ENCODE measurements at regions not wholly inside any gene's neighbourhood (a gene's known extent, or its start where the extent isn't known, plus 50 kb on each side); places are given as distances from the start of the nearest gene placed in this dataset.
"Not testable (repeated sequence)": the region's sequence is repeated elsewhere in the genome, so short reads cannot be mapped to it uniquely, and the experiment has no call there.

DNA sequence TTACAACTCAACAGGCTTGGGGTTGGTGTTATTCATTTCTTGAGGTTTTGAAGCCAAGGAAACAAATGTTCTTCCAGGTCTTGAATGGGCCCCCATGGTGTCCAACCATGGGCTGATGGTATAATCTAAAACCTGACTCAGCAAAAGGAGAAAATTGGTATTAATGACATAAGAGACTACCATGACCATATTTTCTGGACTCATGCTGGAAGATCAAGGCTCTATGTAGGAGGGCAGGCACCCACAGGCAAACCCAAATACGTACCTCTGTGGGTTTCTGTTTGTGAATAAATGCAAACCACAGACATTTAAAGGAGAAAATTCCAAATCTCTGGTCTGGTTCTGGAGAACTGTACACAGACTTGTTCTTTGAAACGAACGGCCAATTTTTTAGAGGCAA lies 135.1 kb upstream of the VOPP1 start:
- DNase-seq; CTCF ChIA-PET; H3K9me3 Mint-ChIP-seq; H3K4me3 Mint-ChIP-seq; POLR2A ChIA-PET; H3K27me3 Mint-ChIP-seq; intact Hi-C loops (cut with micrococcal nuclease); H3K36me3 Mint-ChIP-seq (ENCODE audit: low read depth); H3K4me1 Mint-ChIP-seq (ENCODE audit: low read depth); ATAC-seq; H3K27ac Mint-ChIP-seq: not testable (repeated sequence)

GRCh38 chr7:55706451-55707195 lies 134.3 kb upstream of the VOPP1 start:
- POLR2A ChIA-PET; H3K27ac Mint-ChIP-seq; H3K4me1 Mint-ChIP-seq (ENCODE audit: low read depth): not testable (repeated sequence)

GRCh38 chr7:55705728-55706450 lies 133.6 kb upstream of the VOPP1 start:
- CTCF ChIA-PET; H3K4me3 Mint-ChIP-seq; H3K4me1 Mint-ChIP-seq (ENCODE audit: low read depth); H3K9me3 Mint-ChIP-seq; H3K27ac Mint-ChIP-seq; H3K27me3 Mint-ChIP-seq; H3K36me3 Mint-ChIP-seq (ENCODE audit: low read depth); ATAC-seq; intact Hi-C loops (cut with micrococcal nuclease); DNase-seq; POLR2A ChIA-PET: not testable (repeated sequence)

More at GRCh38 chr7:55706451-55707195, 134.3 kb upstream of the VOPP1 start:
- ATAC-seq; H3K27me3 Mint-ChIP-seq; H3K4me3 Mint-ChIP-seq; CTCF ChIA-PET; DNase-seq; H3K9me3 Mint-ChIP-seq; intact Hi-C loops (cut with micrococcal nuclease); H3K36me3 Mint-ChIP-seq (ENCODE audit: low read depth): not testable (repeated sequence)

GRCh38 chr7:55702831-55703230 lies 130.5 kb upstream of the VOPP1 start:
- DNase-seq; H3K36me3 Mint-ChIP-seq (ENCODE audit: low read depth); H3K27ac Mint-ChIP-seq; H3K4me3 Mint-ChIP-seq; H3K27me3 Mint-ChIP-seq; ATAC-seq; H3K4me1 Mint-ChIP-seq (ENCODE audit: low read depth); intact Hi-C loops (cut with micrococcal nuclease); CTCF ChIA-PET; H3K9me3 Mint-ChIP-seq; POLR2A ChIA-PET: not testable (repeated sequence)

DNA sequence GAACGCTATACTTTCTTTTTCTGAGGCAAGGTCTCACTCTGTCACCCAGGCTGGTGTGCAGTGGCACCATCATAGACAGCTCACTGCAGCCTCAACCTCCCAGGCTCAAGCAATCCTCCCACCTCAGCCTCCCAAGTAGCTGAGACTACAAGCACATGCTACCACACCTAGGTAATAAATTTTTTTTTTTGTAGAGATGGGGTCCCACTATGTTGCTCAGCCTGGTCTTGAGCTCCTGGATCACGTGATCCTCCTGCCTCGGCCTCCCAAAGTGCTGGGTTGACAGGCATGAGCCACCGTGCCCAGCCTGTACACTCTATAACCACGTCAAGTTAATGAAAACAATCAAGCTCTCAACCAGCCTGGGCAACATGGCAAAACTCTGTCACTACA lies 127.1 kb upstream of the VOPP1 start:
- CTCF ChIA-PET, H3K27me3 Mint-ChIP-seq, H3K4me3 Mint-ChIP-seq: not testable (repeated sequence)

DNA sequence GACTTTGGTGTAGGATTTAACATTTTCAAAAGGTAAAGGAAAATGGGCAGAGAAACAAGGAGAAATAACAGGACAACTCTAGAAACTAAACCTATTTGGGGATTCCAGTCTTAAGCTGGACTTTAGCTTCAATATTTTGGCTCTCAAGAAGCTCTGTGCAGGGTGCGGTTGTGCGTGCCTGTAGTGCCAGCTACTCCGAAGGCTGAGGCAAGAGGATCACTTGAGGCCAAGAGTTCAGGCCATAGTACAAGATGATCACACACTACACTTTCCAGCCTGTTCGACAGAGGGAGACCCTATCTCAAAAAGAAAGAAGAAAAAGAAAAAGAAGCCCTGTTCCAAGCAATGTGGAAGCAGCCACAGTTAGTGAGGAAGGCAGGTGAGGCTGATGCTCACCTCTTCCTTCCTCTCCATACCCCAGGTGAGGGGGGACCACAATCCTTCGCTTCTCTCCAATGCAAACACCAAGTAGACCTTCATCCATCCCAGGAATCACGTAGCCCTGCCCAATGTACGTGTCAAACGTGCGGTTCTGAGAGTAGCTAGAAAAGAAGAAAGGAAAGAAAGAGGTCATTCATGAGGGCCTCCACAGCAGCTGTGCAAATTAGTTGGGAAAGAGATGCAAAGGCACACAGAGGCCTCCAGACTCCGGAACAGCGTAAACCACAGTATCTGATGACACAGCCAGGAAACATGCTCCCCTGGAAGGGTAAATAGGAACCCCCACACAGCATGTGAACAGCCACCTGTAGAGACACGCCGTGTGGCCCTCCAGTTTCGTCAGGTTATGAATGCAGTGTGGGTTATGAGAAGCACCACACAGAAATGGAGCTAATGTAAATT lies 126.5 kb upstream of the VOPP1 start:
- POLR2A ChIA-PET; intact Hi-C loops (cut with micrococcal nuclease); H3K9me3 Mint-ChIP-seq; H3K36me3 Mint-ChIP-seq (ENCODE audit: low read depth); CTCF ChIA-PET; H3K4me3 Mint-ChIP-seq; H3K27me3 Mint-ChIP-seq: not testable (repeated sequence)
- peak; percentile 36 for DNase-seq
- H3K4me1 Mint-ChIP-seq (ENCODE audit: low read depth) = peaks cover 12% of the 10 kb centered on the region
- peak; percentile 77 for ATAC-seq
- H3K27ac Mint-ChIP-seq = peak overlapping the region; percentile 43

More for the DNA sequence above, 127.1 kb upstream of the VOPP1 start:
- ATAC-seq; intact Hi-C loops (cut with micrococcal nuclease); POLR2A ChIA-PET; H3K9me3 Mint-ChIP-seq; H3K4me1 Mint-ChIP-seq (ENCODE audit: low read depth); H3K36me3 Mint-ChIP-seq (ENCODE audit: low read depth); DNase-seq: not testable (repeated sequence)
- peak overlapping the region; percentile 30 for H3K27ac Mint-ChIP-seq

DNA sequence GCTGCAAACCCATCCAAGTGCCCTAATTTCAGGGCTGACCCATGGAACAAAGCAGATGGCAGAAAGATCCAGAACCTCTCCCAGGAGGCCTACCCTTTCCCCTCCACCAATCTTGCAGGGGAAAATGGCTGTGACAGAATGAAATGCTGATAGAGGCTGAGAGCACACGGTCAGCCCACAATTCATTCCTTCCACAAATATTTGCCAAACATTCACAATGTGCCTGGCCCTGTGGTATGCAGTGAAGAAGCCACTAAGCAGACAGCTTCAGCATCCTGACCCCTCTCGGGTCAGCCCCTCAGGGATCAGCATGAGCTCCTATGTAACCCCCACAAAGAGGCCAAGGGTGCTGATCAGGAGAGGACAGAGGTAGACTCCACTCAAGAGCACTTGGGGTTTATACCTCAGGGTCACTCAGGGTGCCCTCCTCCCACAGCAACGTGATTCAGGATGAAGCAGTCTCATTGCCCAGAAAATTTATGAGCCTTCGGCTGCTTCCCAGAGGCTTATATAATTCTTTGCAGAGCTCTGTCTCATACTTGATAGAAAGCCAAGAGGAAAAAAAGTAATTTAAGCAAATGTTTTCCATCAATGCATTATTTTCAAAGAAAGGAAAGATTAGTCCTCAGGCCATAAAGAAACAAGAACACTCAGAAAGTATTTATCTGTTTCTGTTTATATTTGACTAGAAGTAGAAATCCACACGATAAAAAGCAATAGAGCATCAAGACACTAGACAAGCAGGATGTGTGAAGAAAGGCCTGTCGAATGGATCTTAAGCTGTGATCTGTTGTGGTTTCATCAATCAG lies 123.8 kb upstream of the VOPP1 start:
- ATAC-seq, CTCF ChIA-PET: not testable (repeated sequence)

DNA sequence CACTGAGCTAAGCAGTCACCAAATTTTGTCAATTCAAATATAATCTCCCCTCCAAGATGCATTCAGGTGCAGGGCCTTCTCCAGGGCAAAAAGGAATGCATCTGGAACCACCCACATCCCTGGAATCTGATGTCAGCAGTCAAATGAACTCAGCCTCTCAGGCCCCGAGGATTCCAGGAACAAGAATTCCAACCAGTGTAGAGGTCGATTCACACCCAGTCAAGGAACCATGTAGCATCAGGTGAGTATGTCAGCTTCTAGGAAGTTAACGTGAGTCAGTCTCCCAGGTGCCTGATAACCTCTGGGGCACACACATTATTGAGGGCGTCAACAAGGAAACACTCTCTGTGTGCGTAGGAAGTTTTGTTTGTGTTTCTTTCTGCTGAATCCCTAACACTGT lies 122.2 kb upstream of the VOPP1 start:
- H3K36me3 Mint-ChIP-seq (ENCODE audit: low read depth); DNase-seq; H3K27ac Mint-ChIP-seq; POLR2A ChIA-PET; H3K4me3 Mint-ChIP-seq; intact Hi-C loops (cut with micrococcal nuclease); H3K27me3 Mint-ChIP-seq; CTCF ChIA-PET; H3K9me3 Mint-ChIP-seq: not testable (repeated sequence)
- peak; percentile 54 for ATAC-seq
- peaks cover 12% of the 10 kb centered on the region for H3K4me1 Mint-ChIP-seq (ENCODE audit: low read depth)

More for the DNA sequence above, 123.8 kb upstream of the VOPP1 start:
- DNase-seq; H3K27ac Mint-ChIP-seq; POLR2A ChIA-PET; H3K4me3 Mint-ChIP-seq; intact Hi-C loops (cut with micrococcal nuclease); H3K27me3 Mint-ChIP-seq; H3K9me3 Mint-ChIP-seq; H3K36me3 Mint-ChIP-seq (ENCODE audit: low read depth): not testable (repeated sequence)
- H3K4me1 Mint-ChIP-seq (ENCODE audit: low read depth) = peaks cover 12% of the 10 kb centered on the region

GRCh38 chr7:55688684-55689681 lies 116.7 kb upstream of the VOPP1 start:
- H3K9me3 Mint-ChIP-seq; POLR2A ChIA-PET; H3K4me3 Mint-ChIP-seq; H3K36me3 Mint-ChIP-seq (ENCODE audit: low read depth); intact Hi-C loops (cut with micrococcal nuclease); ATAC-seq; CTCF ChIA-PET; H3K27ac Mint-ChIP-seq; DNase-seq; H3K4me1 Mint-ChIP-seq (ENCODE audit: low read depth): not testable (repeated sequence)
- peaks cover 12% of the 10 kb centered on the region for H3K27me3 Mint-ChIP-seq

GRCh38 chr7:55688261-55688660 lies 116.0 kb upstream of the VOPP1 start:
- POLR2A ChIA-PET; H3K4me1 Mint-ChIP-seq (ENCODE audit: low read depth); H3K36me3 Mint-ChIP-seq (ENCODE audit: low read depth); intact Hi-C loops (cut with micrococcal nuclease); H3K4me3 Mint-ChIP-seq; DNase-seq; H3K27ac Mint-ChIP-seq; ATAC-seq; CTCF ChIA-PET; H3K9me3 Mint-ChIP-seq: not testable (repeated sequence)
- H3K27me3 Mint-ChIP-seq = peaks cover 12% of the 10 kb centered on the region
